ENCODE measurements at regions not wholly inside any gene's neighbourhood (a gene's known extent, or its start where the extent isn't known, plus 50 kb on each side); places are given as distances from the start of the nearest gene placed in this dataset.

- DNase-seq = no peak
Observed at GRCh38 chr2:128368437-128369107, 49.9 kb upstream of the HS6ST1 start.

- no peak for DNase-seq
Observed at GRCh38 chr2:128369108-128369555, 50.5 kb upstream of the HS6ST1 start.

GRCh38 chr2:128369602-128370467, 51.2 kb upstream of the HS6ST1 start:
- no peak for DNase-seq

- no peak for DNase-seq
Observed at GRCh38 chr2:128370468-128371247, 52.0 kb upstream of the HS6ST1 start.

- DNase-seq = no peak
Observed at GRCh38 chr2:128371248-128371630, 52.6 kb upstream of the HS6ST1 start.

- no peak for DNase-seq
Observed at GRCh38 chr2:128371648-128372345, 53.1 kb upstream of the HS6ST1 start.

GRCh38 chr2:128372621-128373341, 54.1 kb upstream of the HS6ST1 start:
- peak; percentile 60 for DNase-seq

- DNase-seq = no peak
Observed at GRCh38 chr2:128373451-128374000, 54.9 kb upstream of the HS6ST1 start.

GRCh38 chr2:128374001-128374710, 55.5 kb upstream of the HS6ST1 start:
- no peak for DNase-seq

- DNase-seq = no peak
Observed at GRCh38 chr2:128374711-128375413, 56.2 kb upstream of the HS6ST1 start.

- DNase-seq = no peak
Observed at GRCh38 chr2:128375454-128375853, 56.8 kb upstream of the HS6ST1 start.

- DNase-seq = no peak
Observed at GRCh38 chr2:128376241-128377041, 57.8 kb upstream of the HS6ST1 start.

- no peak for DNase-seq
Observed at GRCh38 chr2:128377071-128377910, 58.6 kb upstream of the HS6ST1 start.

GRCh38 chr2:128378231-128379020, 59.8 kb upstream of the HS6ST1 start:
- no peak for DNase-seq

- no peak for DNase-seq
Observed at GRCh38 chr2:128379021-128380015, 60.6 kb upstream of the HS6ST1 start.

Measured in activated CD8-positive, alpha-beta memory T cell treated with anti-CD3 and anti-CD28 coated beads for 24 hours (primary cell).